ENCODE measurements at regions not wholly inside any gene's neighbourhood (a gene's known extent, or its start where the extent isn't known, plus 50 kb on each side); places are given as distances from the start of the nearest gene placed in this dataset.

- no peak for DNase-seq (ENCODE audit: low spot score)
Observed at GRCh38 chr7:76149847-76150691, 51.6 kb upstream of the SRRM3 start.
